Nephron (organoid): ENCODE measurements at regions not wholly inside any gene's neighbourhood (a gene's known extent, or its start where the extent isn't known, plus 50 kb on each side); places are given as distances from the start of the nearest gene placed in this dataset.

Experiments
- H3K27ac Mint-ChIP-seq, 3 experiments: 2 replicates each; pipeline ENCODE4 v1.8.0; 2020; ENCODE audit warnings: mixed read lengths in 3 of 3, mild to moderate bottlenecking in 2 of 3, moderate library complexity in 1 of 3
- H3K27me3 Mint-ChIP-seq: 2 replicates; pipeline ENCODE4 v1.8.0; 2021; ENCODE audit warnings: low read depth, mild to moderate bottlenecking, moderate library complexity, mixed read lengths
- H3K36me3 Mint-ChIP-seq: 2 replicates; pipeline ENCODE4 v1.8.0; 2020; ENCODE audit warnings: low read depth, mixed read lengths
- H3K4me1 Mint-ChIP-seq: 2 replicates; pipeline ENCODE4 v1.8.0; 2020; ENCODE audit warnings: mixed read lengths
- H3K4me3 Mint-ChIP-seq, 3 experiments: 2 replicates each; pipeline ENCODE4 v1.8.0; 2020; ENCODE audit warnings: mild to moderate bottlenecking in 3 of 3, mixed read lengths in 3 of 3, moderate library complexity in 2 of 3
- H3K9me3 Mint-ChIP-seq: 2 replicates; pipeline ENCODE4 v1.8.0; 2020; ENCODE audit warnings: mixed read lengths
- TF ChIP-seq, protein P1 (sequence below), 3 experiments: fragments of 200-600 bp; sonication (generic); IDR thresholded peaks; one replicate each; pipeline ENCODE4 v1.5.0; 2021; ENCODE audit warnings: antibody characterized with exemption in 3 of 3; ENCODE audit not compliant: unreplicated experiment in 3 of 3

DNA sequence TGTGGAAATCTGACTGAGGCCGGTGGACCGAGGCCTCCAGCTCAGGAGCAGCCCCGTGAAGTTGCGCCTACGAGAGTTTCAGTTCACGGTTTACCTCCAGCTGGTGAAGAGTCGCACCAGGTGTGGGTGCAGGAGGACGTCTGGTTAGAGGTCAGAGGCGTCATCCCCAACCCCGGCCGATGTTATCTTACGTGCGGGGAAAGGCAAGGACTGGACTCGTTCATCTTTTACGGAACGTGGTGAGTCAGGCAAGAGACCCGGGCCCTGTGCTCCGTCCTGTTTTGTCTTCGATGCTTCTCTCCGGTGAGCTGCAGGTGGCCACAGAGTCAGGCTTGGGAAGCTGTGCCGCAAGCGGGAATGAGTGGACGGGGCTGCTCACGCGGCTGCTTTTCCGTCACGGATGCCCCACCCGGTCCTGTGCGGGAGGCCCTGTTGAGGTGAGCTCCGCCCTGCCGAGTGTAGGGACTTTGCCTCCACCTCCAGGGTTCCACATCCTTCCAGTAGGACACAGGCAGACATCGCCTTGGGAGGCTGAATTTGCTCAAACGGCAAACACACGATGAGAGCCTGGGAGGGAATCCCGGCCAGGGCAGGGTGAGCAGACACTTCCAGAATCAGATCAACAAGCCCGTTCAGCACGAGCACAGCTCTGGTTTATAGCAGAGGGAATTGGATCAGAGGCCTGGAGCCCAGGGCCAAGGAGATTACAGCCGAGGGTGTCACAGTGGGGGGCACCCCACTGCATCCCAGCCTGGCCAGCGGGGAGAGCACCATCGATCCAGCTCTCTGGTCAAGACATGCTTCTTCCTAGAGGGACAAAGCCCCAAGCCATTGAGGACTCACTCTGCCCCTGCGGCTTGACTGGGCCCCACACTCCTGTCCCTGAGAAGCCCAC, 50.1 kb upstream of the INPP5A start:
- Mint-ChIP-seq H3K9me3 (peaks cover under 1% of the 10 kb centered on the region), H3K4me1 (peaks cover 7% of the 10 kb centered on the region), H3K4me3 (no peak overlapping the region), H3K36me3 (no peaks in the 10 kb centered on the region), H3K27ac (no peak overlapping the region), H3K27me3 (peaks cover 23% of the 10 kb centered on the region)
- TF ChIP-seq, protein P1, sequence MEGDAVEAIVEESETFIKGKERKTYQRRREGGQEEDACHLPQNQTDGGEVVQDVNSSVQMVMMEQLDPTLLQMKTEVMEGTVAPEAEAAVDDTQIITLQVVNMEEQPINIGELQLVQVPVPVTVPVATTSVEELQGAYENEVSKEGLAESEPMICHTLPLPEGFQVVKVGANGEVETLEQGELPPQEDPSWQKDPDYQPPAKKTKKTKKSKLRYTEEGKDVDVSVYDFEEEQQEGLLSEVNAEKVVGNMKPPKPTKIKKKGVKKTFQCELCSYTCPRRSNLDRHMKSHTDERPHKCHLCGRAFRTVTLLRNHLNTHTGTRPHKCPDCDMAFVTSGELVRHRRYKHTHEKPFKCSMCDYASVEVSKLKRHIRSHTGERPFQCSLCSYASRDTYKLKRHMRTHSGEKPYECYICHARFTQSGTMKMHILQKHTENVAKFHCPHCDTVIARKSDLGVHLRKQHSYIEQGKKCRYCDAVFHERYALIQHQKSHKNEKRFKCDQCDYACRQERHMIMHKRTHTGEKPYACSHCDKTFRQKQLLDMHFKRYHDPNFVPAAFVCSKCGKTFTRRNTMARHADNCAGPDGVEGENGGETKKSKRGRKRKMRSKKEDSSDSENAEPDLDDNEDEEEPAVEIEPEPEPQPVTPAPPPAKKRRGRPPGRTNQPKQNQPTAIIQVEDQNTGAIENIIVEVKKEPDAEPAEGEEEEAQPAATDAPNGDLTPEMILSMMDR (IDR thresholded peaks at IDR 0.05; ENCODE audit: unreplicated experiment in 3 of 3): no peak
